Coronary artery (tissue), 2 donors: ENCODE measurements at regions not wholly inside any gene's neighbourhood (a gene's known extent, or its start where the extent isn't known, plus 50 kb on each side); places are given as distances from the start of the nearest gene placed in this dataset.
"Not testable (repeated sequence)": the region's sequence is repeated elsewhere in the genome, so short reads cannot be mapped to it uniquely, and the experiment has no call there.

Source experiments
- DNase-seq: peaks from one replicate; pipeline ENCODE4 v3.0.0-alpha.2; 2017; ENCODE audit warnings: low spot score
- H3K27ac ChIP-seq, 2 donors: fragments of 200-600 bp; sonication (generic); one replicate each; pipeline ENCODE4 v1.5.1; 2016 to 2019
- H3K4me3 ChIP-seq: fragments of 200-600 bp; sonication (generic); 2 replicates; pipeline ENCODE4 v1.5.1; 2016; ENCODE audit warnings: mild to moderate bottlenecking, moderate library complexity
- CTCF ChIP-seq: fragments of 200-600 bp; sonication (generic); IDR thresholded peaks from one replicate; pipeline ENCODE4 v1.5.1; 2019; ENCODE audit warnings: antibody characterized with exemption

- not testable (repeated sequence) for H3K4me3 ChIP-seq, DNase-seq, H3K27ac ChIP-seq
Measured at GRCh38 chr7:57740126-57740525, 290.1 kb downstream of the ZNF716 start.

DNA sequence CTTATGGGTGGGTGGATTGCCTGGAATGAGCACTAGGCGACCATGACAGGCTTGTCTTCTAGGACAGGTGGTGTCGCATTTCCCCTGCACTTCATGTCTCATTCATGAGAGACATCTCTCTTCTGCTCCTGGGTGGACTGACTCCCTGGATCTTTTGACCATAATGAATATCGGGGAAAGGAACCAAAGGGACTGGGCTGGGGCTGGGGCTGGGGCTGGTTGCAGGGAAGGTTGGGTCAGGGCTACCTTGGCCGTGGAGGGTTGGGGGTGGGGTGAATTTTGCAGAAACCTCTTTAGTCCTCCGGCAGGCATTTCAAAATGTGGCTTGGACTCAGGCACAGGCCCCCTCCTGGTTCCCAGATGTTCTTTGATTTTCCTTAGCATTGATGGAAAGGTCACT is 319.2 kb downstream of the ZNF716 start:
- no peak overlapping the region for H3K4me3 ChIP-seq
- TF ChIP-seq CTCF, result no peak
- no peak overlapping the region for H3K27ac ChIP-seq
- no peak for DNase-seq

DNA sequence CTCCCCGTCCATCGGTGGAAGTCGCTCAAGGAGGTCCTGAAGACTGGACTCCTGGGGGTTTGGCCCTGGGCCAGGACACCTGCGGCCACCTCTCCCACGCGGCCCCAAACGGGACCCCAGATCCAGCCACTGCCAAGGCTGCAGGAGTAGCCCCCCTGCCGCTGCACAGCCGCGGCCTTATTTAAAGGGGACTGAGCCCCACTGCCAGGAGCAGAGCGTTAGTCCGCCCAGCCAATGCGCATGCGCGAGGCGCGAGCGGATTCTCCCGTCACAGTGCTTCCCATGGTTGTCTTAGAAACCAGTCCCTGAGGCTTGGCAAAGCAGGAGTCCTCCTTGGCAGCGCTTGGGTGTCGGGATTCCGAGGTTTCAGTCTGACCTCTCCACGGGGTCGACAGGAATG is 320.0 kb downstream of the ZNF716 start:
- Histone ChIP-seq H3K4me3 (no peak overlapping the region), H3K27ac (no peak overlapping the region)
- no peak for TF ChIP-seq CTCF
- no peak for DNase-seq

DNA sequence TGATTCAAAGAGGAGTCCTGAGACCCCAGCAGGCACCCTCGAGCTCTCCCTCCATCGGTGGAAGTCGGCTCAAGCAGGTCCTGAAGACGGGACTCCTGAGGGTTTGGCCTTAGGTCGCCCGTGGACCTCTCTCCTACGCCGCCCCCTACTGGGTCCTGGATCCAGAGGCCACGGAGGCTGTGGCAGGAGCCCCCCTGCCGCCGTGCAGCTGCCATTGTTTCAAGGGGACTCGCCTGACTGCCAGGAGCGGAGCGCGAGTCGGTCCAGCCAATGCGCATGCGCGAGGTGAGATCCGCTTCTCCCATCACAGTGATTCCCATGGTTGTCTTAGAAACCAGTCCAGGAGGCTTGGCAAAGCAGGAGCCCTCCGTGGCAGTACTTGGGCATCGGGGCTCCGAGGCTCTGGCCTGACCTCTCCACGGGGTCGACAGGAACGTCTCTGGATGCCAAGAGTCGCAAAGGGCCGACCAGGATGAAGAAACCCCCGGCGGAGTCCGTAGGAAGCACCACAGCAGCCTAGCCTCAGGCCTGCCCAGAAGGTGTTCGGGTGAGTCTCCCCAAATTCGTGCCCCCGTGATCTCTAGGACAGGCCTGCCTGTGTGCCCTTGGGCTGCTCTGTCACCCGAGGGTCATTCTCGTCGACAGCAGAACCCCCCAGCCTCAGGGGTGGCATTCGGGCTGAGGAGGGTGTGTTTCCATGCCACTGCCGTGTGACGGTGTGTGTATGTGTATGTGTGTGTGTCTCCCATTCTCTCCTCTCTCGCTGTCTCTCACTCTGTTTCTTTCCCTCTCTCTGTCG is 322.3 kb downstream of the ZNF716 start:
- no peak overlapping the region for H3K4me3 ChIP-seq
- DNase-seq, result peak; percentile 41
- no peak for TF ChIP-seq CTCF
- no peak overlapping the region for H3K27ac ChIP-seq

DNA sequence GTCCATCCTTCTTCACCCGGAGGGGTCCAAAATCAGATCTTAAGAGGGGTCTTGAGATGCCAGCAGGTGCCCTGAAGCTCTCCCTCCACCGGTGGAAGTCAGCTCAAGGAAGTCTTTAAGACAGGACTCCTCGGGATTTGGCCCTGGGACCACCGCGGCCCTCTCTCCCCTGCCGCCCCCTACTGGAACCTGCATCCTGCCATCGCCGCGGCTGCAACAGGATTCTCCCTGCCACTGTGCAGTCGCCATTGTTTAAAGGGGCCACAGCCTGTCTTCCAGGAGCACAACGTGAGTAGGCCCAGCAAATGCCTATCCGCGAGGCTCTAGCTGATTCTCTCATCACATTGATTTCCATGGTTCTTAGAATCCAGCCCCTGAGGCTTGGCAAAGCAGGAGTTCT is 324.3 kb downstream of the ZNF716 start:
- H3K4me3 ChIP-seq, result no peak overlapping the region
- no peak for DNase-seq
- TF ChIP-seq CTCF, result no peak
- no peak overlapping the region for H3K27ac ChIP-seq

DNA sequence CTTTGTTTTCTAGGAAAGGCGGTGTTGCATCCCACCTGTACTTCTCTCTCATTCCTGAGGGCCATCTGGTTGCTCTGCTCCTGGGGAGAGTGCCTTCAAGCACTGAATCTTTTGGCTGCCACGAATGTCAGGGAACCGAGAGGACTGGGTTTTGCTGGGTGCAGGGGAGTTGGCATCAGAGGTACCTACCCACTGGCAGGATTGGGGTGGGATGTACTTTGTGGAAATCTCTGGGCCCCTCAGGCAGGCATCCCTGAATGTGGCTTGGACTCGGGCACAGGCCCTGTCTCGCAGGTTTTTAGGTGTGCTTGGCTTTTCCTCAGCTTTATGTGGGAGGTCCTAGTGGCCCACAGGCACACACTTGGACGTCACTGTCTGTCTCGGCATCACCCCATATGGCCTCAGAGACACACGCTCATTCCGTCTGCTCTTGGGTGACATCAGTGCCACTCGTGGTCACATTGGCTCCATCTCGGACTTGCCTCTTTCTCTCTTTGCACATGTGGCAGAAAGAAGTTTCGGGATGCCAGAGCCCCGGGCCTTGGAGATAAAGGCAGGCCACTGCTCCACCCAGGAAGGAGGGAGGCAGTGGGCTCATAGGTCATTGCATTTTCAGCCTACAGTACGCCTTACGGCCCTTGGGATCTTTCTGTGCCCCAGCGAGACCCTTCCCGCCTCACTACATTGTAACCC is 325.6 kb downstream of the ZNF716 start:
- Histone ChIP-seq H3K4me3 (no peak overlapping the region), H3K27ac (no peak overlapping the region)
- no peak for TF ChIP-seq CTCF
- DNase-seq, result no peak

GRCh38 chr7:57776136-57776856 is 326.3 kb downstream of the ZNF716 start:
- not testable (repeated sequence) for H3K4me3 ChIP-seq, DNase-seq, H3K27ac ChIP-seq
